Stimulated activated memory B cell treated with anti-CD40 and anti-IgM and Interleukin-4, amounts not matched to agents 10 μg/mL and 1 μg/mL and 100 μg/mL, for 72 hours (primary cell): ENCODE measurements at regions not wholly inside any gene's neighbourhood (a gene's known extent, or its start where the extent isn't known, plus 50 kb on each side); places are given as distances from the start of the nearest gene placed in this dataset.
"Not testable (repeated sequence)": the region's sequence is repeated elsewhere in the genome, so short reads cannot be mapped to it uniquely, and the experiment has no call there.

ENCODE experiments used
- ATAC-seq: fragments of 150-1000 bp; cut with Tn5 transposase; 2 replicates; pipeline ENCODE4 v1.10.0; 2021
- H3K27ac Mint-ChIP-seq: one replicate; pipeline ENCODE4 v1.8.0; 2022; ENCODE audit warnings: mild to moderate bottlenecking, mixed read lengths
- H3K27me3 Mint-ChIP-seq: one replicate; pipeline ENCODE4 v1.8.0; 2022; ENCODE audit warnings: mixed read lengths
- H3K36me3 Mint-ChIP-seq: one replicate; pipeline ENCODE4 v1.8.0; 2022; ENCODE audit warnings: mixed read lengths
- H3K4me1 Mint-ChIP-seq: one replicate; pipeline ENCODE4 v1.8.0; 2022; ENCODE audit warnings: mixed read lengths
- H3K4me3 Mint-ChIP-seq: one replicate; pipeline ENCODE4 v1.8.0; 2022; ENCODE audit warnings: mild to moderate bottlenecking, moderate library complexity, mixed read lengths
- H3K9me3 Mint-ChIP-seq: one replicate; pipeline ENCODE4 v1.8.0; 2022; ENCODE audit warnings: mixed read lengths

DNA sequence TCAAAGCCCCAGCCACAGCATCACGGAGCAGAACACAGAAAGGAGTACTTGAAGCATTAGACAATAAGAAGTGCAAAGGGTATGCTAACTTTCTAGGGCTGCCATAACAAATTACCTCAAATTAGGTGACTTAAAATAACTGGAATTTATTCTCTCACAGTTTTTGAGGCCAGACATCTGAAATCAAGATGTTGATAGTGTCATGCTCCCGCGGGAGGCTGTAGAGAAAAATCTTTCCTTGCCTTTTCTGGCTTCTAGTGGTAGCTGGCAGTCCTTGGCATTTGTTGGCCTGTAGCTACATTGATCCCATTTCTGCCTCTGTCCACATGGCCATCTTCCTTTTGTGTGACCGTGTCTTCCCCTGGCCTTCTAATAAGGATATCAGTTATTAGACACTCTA, 51.9 kb upstream of the SPDL1 start:
- Mint-ChIP-seq H3K4me3 (no peak overlapping the region), H3K27ac (no peak overlapping the region), H3K36me3 (no peaks in the 10 kb centered on the region), H3K27me3 (peaks cover 35% of the 10 kb centered on the region), H3K9me3 (peaks cover 4% of the 10 kb centered on the region), H3K4me1 (no peaks in the 10 kb centered on the region)
- ATAC-seq, result no peak

DNA sequence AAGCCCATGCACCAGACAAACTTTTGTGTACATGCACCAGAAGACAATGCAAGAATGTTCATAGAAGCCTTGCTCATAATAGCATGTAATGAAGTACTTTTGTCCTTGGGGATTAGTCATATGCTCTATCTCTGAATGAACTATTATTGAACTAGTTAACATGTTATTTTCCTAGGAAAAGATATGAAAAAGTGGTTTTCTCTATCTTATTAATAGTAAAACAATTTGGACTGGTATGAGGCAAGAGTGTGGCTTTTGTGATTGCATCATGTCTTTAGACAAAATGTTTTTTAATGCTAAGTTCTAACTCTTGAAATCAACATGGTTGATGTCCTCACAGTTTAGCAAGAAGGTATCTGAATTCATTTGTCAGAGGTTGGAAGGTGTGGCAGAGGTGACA, 55.7 kb upstream of the SPDL1 start:
- Mint-ChIP-seq H3K36me3 (no peaks in the 10 kb centered on the region), H3K27me3 (peaks cover 44% of the 10 kb centered on the region), H3K27ac (no peak overlapping the region), H3K4me3 (no peak overlapping the region), H3K4me1 (no peaks in the 10 kb centered on the region), H3K9me3 (peaks cover 7% of the 10 kb centered on the region)
- ATAC-seq, result no peak

DNA sequence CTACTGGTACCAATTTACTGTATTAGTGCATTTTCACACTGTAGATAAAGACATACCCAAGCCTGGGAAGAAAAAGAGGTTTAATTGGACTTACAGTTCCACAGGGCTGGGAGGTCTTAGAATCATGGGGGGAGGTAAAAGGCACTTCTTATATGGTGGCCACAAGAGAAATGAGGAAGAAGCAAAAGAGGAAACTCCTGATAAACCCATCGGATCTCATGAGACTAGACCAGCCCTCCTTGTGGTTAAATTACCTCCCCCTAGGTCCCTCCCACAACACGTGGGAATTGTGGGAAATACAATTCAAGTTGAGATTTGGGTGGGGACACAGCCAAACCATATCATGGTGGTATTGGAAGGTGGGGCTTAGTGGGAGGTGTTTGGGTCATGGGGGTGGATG, 56.5 kb upstream of the SPDL1 start:
- H3K27me3 Mint-ChIP-seq, result peaks cover 50% of the 10 kb centered on the region
- H3K4me3 Mint-ChIP-seq, result no peak overlapping the region
- no peak overlapping the region for H3K27ac Mint-ChIP-seq

DNA sequence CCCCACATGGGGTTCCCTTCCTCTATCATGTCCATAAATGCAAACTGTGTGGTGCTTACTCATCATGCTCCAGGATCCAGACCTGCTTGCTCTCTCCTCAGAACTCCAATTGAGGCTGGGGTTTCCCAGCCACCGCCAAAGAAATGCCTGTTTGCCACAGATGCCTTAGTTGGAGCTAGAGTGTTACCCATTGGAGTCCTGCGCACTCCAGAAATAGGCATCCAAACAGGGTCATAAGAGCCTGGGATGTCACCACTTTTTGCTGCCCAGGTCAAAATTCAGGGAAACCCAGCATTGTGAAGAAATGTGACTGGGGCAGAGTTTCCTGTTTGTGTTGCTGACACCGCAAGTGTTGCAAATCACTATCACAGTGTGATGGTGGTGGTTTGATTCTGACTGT, 60.7 kb upstream of the SPDL1 start:
- Mint-ChIP-seq H3K4me3 (no peak overlapping the region), H3K27ac (no peak overlapping the region), H3K9me3 (peaks cover 13% of the 10 kb centered on the region), H3K4me1 (no peaks in the 10 kb centered on the region), H3K27me3 (peaks cover 38% of the 10 kb centered on the region), H3K36me3 (no peaks in the 10 kb centered on the region)
- ATAC-seq, result no peak

More for the DNA sequence above, 56.5 kb upstream of the SPDL1 start:
- Mint-ChIP-seq H3K4me1 (no peaks in the 10 kb centered on the region), H3K9me3 (peaks cover 7% of the 10 kb centered on the region), H3K36me3 (no peaks in the 10 kb centered on the region)
- ATAC-seq, result no peak

DNA sequence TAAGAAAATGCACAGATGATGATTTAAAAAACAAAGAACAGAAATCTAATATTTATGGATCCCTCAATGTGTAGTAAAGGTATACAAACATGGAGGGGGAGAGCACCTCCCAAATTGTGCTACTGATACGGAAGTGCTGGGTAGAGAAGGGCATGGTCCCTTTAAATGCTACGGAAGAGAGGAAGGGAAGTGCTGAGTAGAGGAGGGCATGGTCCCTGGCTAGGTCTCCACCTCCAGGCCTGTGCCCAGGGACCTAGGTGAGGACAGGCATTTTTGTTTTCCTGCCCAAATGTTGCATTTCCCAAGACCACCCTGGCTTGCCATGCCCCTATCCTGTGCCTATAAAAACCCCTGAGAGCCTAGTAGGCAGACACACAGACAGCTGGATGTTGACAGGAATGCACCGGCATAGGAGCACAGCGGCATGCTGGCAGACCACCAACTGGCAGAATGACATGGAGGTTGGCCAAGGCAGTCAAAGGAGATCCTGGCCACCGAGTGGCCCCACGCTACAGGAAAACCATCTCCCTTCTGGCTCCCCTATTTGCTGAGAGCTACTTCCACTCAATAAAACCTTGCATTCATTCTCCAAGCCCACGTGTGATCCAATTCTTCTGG, 62.1 kb upstream of the SPDL1 start:
- no peak overlapping the region for H3K27ac Mint-ChIP-seq
- ATAC-seq, result no peak
- no peaks in the 10 kb centered on the region for H3K36me3 Mint-ChIP-seq
- peaks cover 38% of the 10 kb centered on the region for H3K27me3 Mint-ChIP-seq
- H3K4me1 Mint-ChIP-seq, result no peaks in the 10 kb centered on the region
- no peak overlapping the region for H3K4me3 Mint-ChIP-seq
- H3K9me3 Mint-ChIP-seq, result peaks cover 8% of the 10 kb centered on the region

DNA sequence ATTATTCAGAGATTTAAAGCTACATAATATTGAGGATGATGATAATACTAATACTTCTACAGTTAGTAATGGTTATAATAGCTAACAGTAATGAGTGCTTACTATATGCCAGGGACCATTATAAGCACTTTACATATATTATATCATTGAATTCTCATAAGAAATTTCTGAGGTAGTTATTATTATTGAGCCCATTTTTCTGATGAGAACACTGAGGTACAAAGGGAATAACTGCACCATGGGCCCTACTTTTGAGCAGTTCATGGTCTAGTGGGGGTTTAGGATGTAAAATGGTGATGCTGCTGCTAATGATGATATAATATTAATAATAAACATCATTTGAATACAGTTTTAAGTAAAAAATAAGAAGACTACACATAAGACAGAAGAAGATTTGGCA, 64.2 kb upstream of the SPDL1 start:
- H3K4me3 Mint-ChIP-seq, result no peak overlapping the region
- H3K27ac Mint-ChIP-seq, result no peak overlapping the region
- no peaks in the 10 kb centered on the region for H3K36me3 Mint-ChIP-seq
- ATAC-seq, result no peak
- peaks cover 35% of the 10 kb centered on the region for H3K27me3 Mint-ChIP-seq
- H3K9me3 Mint-ChIP-seq, result peaks cover 8% of the 10 kb centered on the region
- H3K4me1 Mint-ChIP-seq, result no peaks in the 10 kb centered on the region

DNA sequence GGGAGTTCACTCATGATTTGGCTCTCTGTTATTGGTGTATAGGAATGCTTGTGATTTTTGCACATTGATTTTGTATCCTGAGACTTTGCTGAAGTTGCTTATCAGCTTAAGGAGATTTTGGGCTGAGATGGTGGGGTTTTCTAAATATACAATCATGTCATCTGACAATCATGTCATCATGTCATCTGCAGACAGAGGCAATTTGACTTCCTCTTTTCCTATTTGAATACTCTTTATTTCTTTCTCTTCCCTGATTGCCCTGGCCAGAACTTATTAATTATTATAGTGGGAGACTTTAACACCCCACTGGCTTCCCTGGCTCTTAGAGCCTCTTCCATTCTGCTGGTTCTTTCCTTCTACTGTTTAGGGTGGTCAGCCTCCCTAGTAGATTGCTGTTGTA, 64.8 kb upstream of the SPDL1 start:
- H3K9me3 Mint-ChIP-seq, H3K36me3 Mint-ChIP-seq, H3K27ac Mint-ChIP-seq, H3K4me3 Mint-ChIP-seq, ATAC-seq, H3K4me1 Mint-ChIP-seq: not testable (repeated sequence)
- H3K27me3 Mint-ChIP-seq, result peaks cover 29% of the 10 kb centered on the region

DNA sequence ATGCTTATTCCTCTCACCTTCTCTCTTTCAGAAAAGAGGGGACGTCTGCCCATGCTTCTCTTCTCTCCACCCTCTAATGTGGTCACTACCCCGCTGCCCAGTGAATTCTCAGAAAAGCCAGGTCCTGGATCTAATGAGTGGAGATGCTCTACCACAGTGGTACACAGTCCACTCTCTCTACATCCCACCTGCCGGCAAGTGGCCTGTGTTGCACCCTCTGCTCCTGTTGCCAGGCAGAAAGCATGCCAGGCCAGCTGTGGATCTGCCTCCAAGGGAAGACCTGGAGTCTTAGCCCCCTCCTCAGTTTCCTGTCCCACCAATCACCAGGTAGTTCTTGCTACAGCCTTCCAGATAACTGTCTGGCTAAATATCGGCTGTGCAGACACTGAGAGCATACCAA, 71.2 kb upstream of the SPDL1 start:
- no peaks in the 10 kb centered on the region for H3K36me3 Mint-ChIP-seq
- H3K27me3 Mint-ChIP-seq, result no peaks in the 10 kb centered on the region
- H3K27ac Mint-ChIP-seq, result no peak overlapping the region
- no peak overlapping the region for H3K4me3 Mint-ChIP-seq
- peak; percentile 27 for ATAC-seq
- no peaks in the 10 kb centered on the region for H3K9me3 Mint-ChIP-seq
- no peaks in the 10 kb centered on the region for H3K4me1 Mint-ChIP-seq

DNA sequence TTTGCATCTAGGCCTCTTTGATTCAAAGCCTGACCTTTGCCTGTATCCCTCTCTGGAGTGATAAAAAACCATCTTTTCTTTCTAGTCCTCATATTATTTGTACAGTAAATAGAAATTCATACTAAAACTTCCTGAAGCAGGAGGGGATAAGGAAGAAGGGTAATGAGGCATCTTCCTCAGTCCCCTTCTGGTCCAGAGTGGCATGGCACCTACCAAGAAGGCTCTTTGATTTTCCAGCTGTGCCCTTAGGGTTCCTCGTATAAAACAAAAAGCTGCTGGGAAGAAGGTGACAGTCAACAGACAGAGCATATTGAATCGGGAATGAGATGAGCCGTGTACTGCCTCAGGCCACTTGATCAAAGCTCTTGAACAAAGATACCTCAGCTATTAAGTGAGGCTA, 71.9 kb upstream of the SPDL1 start:
- H3K9me3 Mint-ChIP-seq, result no peaks in the 10 kb centered on the region
- H3K36me3 Mint-ChIP-seq, result no peaks in the 10 kb centered on the region
- no peak for ATAC-seq
- no peaks in the 10 kb centered on the region for H3K4me1 Mint-ChIP-seq
- H3K27ac Mint-ChIP-seq, result no peak overlapping the region
- H3K27me3 Mint-ChIP-seq, result no peaks in the 10 kb centered on the region
- no peak overlapping the region for H3K4me3 Mint-ChIP-seq

DNA sequence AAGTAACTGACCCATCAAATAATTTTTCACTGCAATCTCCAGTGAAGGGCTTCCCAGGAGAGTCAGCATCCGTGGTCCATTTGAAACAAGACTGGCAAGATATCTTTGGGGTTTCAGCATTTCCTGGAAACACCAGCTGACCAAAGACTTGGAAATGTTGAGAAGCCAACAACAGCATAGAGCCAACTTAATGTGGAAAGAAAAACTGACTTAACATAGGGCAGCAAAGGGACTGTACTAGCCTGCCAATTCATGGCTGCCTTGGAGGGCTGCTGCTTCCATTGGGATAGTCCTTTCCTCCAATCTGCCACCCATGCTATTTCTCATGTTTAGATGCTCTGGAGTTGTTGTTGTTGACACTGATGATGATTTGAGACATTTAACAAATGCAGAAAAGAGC, 76.5 kb upstream of the SPDL1 start:
- H3K27me3 Mint-ChIP-seq, result peaks cover 11% of the 10 kb centered on the region
- no peak for ATAC-seq
- H3K4me3 Mint-ChIP-seq, result no peak overlapping the region
- H3K9me3 Mint-ChIP-seq, result no peaks in the 10 kb centered on the region
- H3K27ac Mint-ChIP-seq, result no peak overlapping the region
- H3K36me3 Mint-ChIP-seq, result no peaks in the 10 kb centered on the region
- H3K4me1 Mint-ChIP-seq, result no peaks in the 10 kb centered on the region

DNA sequence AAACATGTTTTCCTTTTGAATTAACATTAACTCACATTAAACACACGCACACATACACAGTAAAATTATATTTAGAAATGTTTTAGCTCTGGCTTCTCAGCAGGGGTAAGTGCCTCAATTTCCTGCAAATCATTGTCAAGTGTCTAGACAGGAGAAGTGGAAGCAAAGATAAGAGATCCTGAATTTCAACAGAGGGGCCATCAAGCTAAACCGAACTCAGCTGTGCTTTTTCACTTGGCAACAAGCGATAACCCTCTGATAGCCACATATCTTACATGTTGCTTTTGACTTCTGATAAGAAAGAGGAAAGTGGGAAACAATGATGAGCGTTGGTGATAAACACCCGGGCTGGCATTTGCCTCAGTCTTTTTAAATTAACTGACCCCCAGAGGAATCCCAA, 79.7 kb upstream of the SPDL1 start:
- Mint-ChIP-seq H3K4me1 (no peaks in the 10 kb centered on the region), H3K4me3 (no peak overlapping the region), H3K27me3 (peaks cover 11% of the 10 kb centered on the region), H3K9me3 (no peaks in the 10 kb centered on the region), H3K27ac (no peak overlapping the region), H3K36me3 (no peaks in the 10 kb centered on the region)
- no peak for ATAC-seq

DNA sequence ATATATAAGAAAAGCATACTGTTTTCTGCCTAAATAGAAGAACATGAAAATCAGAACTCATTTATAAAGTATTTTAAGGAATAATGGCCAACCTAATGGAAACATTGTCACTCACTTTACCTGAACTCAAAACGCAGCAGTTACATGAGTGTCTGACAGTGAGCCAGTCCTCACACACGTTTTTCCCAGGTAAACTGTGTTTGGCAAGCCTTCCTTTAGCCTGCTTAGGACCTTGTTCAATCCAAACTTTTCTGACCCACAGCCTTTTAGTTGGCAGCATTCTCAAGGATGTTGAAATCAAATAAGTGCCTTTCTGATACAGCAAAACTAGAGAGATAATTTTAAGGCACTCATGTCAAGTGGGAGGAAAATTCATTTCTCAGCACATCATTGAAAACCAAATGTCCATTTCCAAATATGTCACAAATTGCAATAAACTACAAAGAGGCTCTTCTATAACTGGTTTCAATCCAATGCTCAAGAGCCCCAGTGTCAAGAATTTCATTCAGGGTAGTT, 83.5 kb upstream of the SPDL1 start:
- no peak overlapping the region for H3K27ac Mint-ChIP-seq
- no peak overlapping the region for H3K4me3 Mint-ChIP-seq
- H3K36me3 Mint-ChIP-seq, result no peaks in the 10 kb centered on the region
- H3K9me3 Mint-ChIP-seq, result no peaks in the 10 kb centered on the region
- H3K27me3 Mint-ChIP-seq, result peaks cover 11% of the 10 kb centered on the region
- no peak for ATAC-seq
- H3K4me1 Mint-ChIP-seq, result no peaks in the 10 kb centered on the region

DNA sequence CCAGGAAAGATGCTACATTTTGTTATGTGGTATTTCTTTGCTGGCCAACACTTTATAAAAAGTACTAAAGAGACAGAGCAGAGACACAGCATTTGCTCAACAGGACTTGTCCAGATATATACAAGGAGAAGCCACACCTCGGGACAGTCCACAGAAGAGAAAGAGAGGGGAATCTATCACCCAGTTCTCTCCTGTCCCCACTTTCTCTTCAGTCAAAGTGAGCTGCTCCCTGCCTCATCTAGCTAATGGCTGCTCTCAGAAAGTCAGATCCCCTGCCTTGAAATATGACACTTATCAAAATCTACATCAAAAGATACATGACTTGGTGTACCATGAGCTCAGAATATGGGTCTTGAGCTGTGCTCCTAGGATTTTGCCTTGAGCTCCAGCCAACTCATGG, 86.7 kb upstream of the SPDL1 start:
- no peaks in the 10 kb centered on the region for H3K36me3 Mint-ChIP-seq
- H3K4me3 Mint-ChIP-seq, result no peak overlapping the region
- ATAC-seq, result no peak
- no peaks in the 10 kb centered on the region for H3K27me3 Mint-ChIP-seq
- H3K27ac Mint-ChIP-seq, result no peak overlapping the region
- H3K4me1 Mint-ChIP-seq, result no peaks in the 10 kb centered on the region
- H3K9me3 Mint-ChIP-seq, result peaks cover 2% of the 10 kb centered on the region

DNA sequence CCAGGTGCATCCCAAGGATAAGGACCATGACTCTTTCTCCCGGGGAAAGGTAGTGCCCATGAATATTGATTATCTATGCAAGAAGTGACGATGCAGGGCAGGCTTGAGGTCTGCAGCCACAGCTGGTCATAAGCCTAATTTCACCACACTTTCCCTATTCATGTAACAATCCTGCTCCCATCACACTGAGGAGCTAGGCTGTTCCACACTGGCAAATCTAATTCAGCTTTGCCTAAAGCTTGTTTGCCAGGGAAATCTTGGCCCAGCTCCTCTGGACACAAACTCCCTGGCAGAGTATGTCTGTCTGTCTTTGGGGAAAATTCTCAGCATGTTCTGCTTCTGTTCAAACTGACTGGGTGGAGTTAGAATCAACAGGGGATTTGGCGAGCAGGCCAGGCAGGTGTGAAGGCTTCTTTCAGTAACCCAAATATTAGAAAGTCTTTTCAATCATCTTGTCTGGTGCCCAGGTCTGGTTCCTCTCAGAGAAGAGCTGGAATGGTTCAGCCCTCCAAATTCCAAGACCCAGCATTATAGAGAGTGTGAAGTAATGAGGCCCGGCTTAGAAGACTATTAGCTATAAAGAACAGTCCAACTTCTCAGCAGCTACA, 88.5 kb upstream of the SPDL1 start:
- no peaks in the 10 kb centered on the region for H3K36me3 Mint-ChIP-seq
- no peak for ATAC-seq
- no peaks in the 10 kb centered on the region for H3K27me3 Mint-ChIP-seq
- no peak overlapping the region for H3K27ac Mint-ChIP-seq
- no peak overlapping the region for H3K4me3 Mint-ChIP-seq
- no peaks in the 10 kb centered on the region for H3K4me1 Mint-ChIP-seq
- peaks cover 2% of the 10 kb centered on the region for H3K9me3 Mint-ChIP-seq

DNA sequence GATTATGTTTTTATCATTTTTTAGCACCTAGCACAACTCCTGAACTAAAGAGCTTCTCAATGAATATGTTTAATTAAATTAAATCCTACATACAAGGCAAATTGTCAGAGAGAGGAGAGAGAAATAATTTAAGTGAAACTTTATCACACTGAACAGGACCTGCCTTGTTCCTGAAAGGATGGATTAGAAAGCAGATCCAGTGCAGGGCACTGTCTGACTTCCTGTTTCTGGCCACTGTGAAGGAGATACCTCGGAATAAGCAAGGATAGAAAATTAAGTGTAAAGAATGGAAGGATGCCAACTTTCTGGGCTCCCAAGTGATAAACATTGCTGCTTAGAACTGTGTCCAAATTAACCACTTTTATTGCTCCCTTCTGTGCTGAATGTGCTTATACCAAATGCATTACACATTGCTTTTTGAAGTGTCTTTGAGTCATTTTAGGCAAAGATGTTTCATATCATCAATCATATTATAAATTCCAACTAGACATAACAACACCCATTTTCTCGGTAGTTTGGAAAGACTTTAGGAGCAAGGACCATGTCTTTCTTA, 89.1 kb upstream of the SPDL1 start:
- ATAC-seq, result no peak
- H3K27me3 Mint-ChIP-seq, result peaks cover 2% of the 10 kb centered on the region
- H3K4me1 Mint-ChIP-seq, result no peaks in the 10 kb centered on the region
- peaks cover 2% of the 10 kb centered on the region for H3K9me3 Mint-ChIP-seq
- H3K4me3 Mint-ChIP-seq, result no peak overlapping the region
- no peak overlapping the region for H3K27ac Mint-ChIP-seq
- no peaks in the 10 kb centered on the region for H3K36me3 Mint-ChIP-seq

DNA sequence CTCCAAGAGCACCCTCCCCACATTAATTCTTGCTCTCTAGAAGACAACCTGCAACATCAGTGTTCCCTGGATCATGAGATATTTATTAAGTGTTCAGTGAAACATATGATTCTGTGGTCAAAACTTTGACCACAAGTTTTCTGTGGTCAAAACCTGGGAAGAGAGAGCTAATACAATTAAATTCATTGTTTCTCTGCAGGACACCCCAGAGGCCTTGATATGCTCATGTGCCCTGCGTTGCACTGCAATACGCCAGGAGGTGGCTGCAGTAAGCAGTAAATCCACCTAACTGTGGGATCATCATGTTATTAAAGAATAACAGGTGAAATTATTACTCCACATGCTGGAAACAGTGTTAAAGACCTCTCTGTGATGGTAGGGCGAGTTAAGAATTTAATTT, 109.3 kb upstream of the SPDL1 start:
- no peaks in the 10 kb centered on the region for H3K36me3 Mint-ChIP-seq
- no peak overlapping the region for H3K27ac Mint-ChIP-seq
- H3K27me3 Mint-ChIP-seq, result peaks cover 6% of the 10 kb centered on the region
- H3K4me3 Mint-ChIP-seq, result no peak overlapping the region
- no peak for ATAC-seq
- peaks cover 13% of the 10 kb centered on the region for H3K9me3 Mint-ChIP-seq
- no peaks in the 10 kb centered on the region for H3K4me1 Mint-ChIP-seq
